Ishikawa (cell line): ENCODE measurements at regions not wholly inside any gene's neighbourhood (a gene's known extent, or its start where the extent isn't known, plus 50 kb on each side); places are given as distances from the start of the nearest gene placed in this dataset.

ENCODE experiments used
- CEBPB ChIP-seq: IDR thresholded peaks from 2 replicates; pipeline ENCODE4 v1.6.1; 2012
- CREB1 ChIP-seq: IDR thresholded peaks from 2 replicates; pipeline ENCODE4 v1.6.1; 2012; ENCODE audit warnings: low read depth
- EGR1 ChIP-seq: IDR thresholded peaks from 2 replicates; pipeline ENCODE4 v1.6.1; 2012
- EP300 ChIP-seq: IDR thresholded peaks from 2 replicates; pipeline ENCODE4 v1.6.1; 2012; ENCODE audit warnings: borderline replicate concordance
- FOXM1 ChIP-seq: IDR thresholded peaks from 2 replicates; pipeline ENCODE4 v1.6.1; 2012; ENCODE audit warnings: low read depth, borderline replicate concordance
- NFIC ChIP-seq: IDR thresholded peaks from 2 replicates; pipeline ENCODE4 v1.6.1; 2012
- RAD21 ChIP-seq: IDR thresholded peaks from 2 replicates; pipeline ENCODE4 v1.6.1; 2012; ENCODE audit warnings: low read depth
- TAF1 ChIP-seq: IDR thresholded peaks from 2 replicates; pipeline ENCODE4 v1.6.1; 2012; ENCODE audit warnings: low read depth, mild to moderate bottlenecking
- TCF12 ChIP-seq: IDR thresholded peaks from 2 replicates; pipeline ENCODE4 v1.6.1; 2012; ENCODE audit warnings: low read depth
- TEAD4 ChIP-seq: IDR thresholded peaks from 2 replicates; pipeline ENCODE4 v1.6.1; 2012
- YY1 ChIP-seq: IDR thresholded peaks from 2 replicates; pipeline ENCODE4 v1.6.1; 2012; ENCODE audit warnings: low read depth
- ZBTB7A ChIP-seq: IDR thresholded peaks from 2 replicates; pipeline ENCODE4 v1.6.1; 2012; ENCODE audit warnings: low read depth
- TF ChIP-seq, protein P1 (sequence below): IDR thresholded peaks from 2 replicates; pipeline ENCODE4 v1.6.1; 2012
- TF ChIP-seq, protein P2 (sequence below): IDR thresholded peaks from 2 replicates; pipeline ENCODE4 v1.6.1; 2012
- TF ChIP-seq, protein P3 (sequence below): IDR thresholded peaks from 2 replicates; pipeline ENCODE4 v1.6.1; 2012; ENCODE audit warnings: low read depth, mild to moderate bottlenecking

DNA sequence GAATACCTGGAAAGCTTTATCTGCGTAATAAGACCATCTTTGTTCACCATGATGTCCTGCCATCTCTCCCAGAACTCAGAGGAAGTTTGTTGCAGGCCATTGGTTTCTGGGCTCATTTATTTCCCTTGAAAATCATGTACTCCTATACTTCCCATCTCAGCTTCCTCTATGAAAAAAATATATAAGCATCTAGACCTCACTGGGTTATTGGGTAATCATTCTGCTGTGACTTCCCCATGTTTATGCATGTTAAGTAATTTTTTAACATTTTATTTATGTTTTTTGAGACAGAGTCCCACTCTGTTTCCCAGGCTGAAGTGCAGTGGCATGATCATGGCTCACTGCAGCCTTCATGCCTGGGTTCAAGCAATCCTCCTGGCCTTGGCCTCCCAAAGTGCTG is 184.5 kb downstream of the ZPLD1 start:
- TF ChIP-seq RAD21 (no peak), TEAD4 (no peak), CEBPB (no peak), EP300 (no peak), TCF12 (no peak), EGR1 (no peak), FOXM1 (no peak), CREB1 (no peak), ZBTB7A (no peak), TAF1 (no peak), NFIC (no peak), YY1 (no peak)
- TF ChIP-seq, protein P1, sequence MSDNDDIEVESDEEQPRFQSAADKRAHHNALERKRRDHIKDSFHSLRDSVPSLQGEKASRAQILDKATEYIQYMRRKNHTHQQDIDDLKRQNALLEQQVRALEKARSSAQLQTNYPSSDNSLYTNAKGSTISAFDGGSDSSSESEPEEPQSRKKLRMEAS = no peak
- TF ChIP-seq, protein P2, sequence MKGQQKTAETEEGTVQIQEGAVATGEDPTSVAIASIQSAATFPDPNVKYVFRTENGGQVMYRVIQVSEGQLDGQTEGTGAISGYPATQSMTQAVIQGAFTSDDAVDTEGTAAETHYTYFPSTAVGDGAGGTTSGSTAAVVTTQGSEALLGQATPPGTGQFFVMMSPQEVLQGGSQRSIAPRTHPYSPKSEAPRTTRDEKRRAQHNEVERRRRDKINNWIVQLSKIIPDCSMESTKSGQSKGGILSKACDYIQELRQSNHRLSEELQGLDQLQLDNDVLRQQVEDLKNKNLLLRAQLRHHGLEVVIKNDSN = no peak

DNA sequence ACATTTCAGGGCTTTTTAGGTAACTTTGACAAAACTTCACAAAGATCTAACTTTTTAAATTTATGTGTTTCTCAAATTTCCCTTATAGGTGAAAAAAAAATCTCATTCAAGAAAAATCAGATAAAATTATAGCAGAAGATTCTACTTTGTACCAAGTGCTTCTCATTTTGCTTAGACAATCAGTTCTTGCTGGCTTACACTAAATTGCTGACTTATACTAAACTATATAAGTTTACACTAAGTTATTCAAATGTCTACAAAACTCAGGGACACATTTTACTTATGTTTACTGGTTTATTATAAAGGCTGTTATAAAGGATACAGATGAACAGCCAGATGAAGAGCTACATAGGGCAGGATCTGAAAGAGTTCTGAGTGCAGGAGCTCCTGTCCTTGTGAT is 195.1 kb downstream of the ZPLD1 start:
- TF ChIP-seq TEAD4 (no peak), NFIC (no peak), TCF12 (no peak), FOXM1 (no peak), EGR1 (no peak), RAD21 (no peak), TAF1 (no peak), ZBTB7A (no peak), CREB1 (no peak), CEBPB (no peak), EP300 (no peak), YY1 (no peak)
- TF ChIP-seq, protein P2 = no peak
- TF ChIP-seq, protein P1 = no peak
- TF ChIP-seq, protein P3, sequence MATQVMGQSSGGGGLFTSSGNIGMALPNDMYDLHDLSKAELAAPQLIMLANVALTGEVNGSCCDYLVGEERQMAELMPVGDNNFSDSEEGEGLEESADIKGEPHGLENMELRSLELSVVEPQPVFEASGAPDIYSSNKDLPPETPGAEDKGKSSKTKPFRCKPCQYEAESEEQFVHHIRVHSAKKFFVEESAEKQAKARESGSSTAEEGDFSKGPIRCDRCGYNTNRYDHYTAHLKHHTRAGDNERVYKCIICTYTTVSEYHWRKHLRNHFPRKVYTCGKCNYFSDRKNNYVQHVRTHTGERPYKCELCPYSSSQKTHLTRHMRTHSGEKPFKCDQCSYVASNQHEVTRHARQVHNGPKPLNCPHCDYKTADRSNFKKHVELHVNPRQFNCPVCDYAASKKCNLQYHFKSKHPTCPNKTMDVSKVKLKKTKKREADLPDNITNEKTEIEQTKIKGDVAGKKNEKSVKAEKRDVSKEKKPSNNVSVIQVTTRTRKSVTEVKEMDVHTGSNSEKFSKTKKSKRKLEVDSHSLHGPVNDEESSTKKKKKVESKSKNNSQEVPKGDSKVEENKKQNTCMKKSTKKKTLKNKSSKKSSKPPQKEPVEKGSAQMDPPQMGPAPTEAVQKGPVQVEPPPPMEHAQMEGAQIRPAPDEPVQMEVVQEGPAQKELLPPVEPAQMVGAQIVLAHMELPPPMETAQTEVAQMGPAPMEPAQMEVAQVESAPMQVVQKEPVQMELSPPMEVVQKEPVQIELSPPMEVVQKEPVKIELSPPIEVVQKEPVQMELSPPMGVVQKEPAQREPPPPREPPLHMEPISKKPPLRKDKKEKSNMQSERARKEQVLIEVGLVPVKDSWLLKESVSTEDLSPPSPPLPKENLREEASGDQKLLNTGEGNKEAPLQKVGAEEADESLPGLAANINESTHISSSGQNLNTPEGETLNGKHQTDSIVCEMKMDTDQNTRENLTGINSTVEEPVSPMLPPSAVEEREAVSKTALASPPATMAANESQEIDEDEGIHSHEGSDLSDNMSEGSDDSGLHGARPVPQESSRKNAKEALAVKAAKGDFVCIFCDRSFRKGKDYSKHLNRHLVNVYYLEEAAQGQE = no peak

DNA sequence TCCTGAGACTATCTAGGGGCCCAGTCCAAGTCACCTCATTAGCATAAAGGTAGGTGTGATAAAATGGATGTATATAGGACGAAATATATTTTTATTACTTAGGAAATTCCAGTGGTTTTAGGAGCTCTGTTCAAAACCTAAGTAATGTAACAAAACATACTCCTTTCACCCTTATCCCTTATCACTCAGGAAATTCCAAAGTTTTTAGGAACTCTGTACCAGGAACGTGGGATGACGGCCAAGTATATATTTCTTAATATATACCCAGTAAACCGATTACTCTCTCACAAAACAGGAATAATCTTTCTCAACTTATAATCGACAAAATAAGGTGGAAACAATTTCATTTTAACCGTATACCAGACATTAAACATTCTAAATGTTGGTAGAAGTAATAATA is 195.7 kb downstream of the ZPLD1 start:
- no peak for TF ChIP-seq RAD21
- TF ChIP-seq TCF12 = no peak
- TF ChIP-seq TEAD4 = no peak
- TF ChIP-seq, protein P1 = no peak
- TF ChIP-seq CEBPB = no peak
- no peak for TF ChIP-seq EP300
- TF ChIP-seq, protein P2 = no peak
- no peak for TF ChIP-seq TAF1

DNA sequence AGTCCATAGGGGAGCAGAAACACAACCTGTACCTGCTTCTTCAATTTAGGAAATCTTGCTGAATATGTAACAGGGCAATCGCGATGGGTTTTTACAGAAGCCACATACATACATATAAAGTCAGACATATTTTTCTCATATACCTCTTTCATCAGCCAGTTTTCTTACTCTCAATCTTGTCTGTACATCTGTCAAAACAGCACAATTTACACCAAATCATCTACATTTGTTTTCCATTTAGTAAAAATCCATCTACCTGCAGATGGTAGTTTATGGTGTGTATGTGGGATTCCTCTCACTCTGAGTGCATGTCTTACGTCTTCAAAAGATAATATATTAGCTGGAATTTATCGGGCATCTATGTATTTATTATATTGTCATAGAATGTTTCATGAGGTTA is 208.7 kb downstream of the ZPLD1 start:
- TF ChIP-seq TCF12 (no peak), TAF1 (no peak), YY1 (no peak), TEAD4 (no peak), RAD21 (no peak), EGR1 (no peak), CEBPB (no peak), CREB1 (no peak), FOXM1 (no peak), EP300 (no peak), ZBTB7A (no peak), NFIC (no peak)
- TF ChIP-seq, protein P1 = no peak
- TF ChIP-seq, protein P2 = no peak
- TF ChIP-seq, protein P3 = no peak

DNA sequence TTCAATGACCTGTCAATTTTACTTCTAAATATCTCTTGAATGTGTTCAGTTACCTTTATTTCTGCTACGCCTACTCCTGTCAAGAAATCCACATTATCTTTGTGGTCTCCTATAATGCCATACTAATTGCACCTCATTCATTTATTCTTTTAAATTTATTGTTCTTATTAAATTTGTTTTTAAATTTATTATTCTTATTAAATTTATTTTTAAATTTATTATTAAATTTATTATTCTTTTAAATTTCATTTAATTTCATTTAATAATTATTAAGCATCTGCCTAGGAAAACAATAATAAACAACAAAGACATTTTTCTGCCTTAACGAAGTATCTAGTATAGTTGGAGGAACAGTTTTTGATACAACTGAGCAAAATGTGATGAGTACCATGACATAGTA is 211.7 kb downstream of the ZPLD1 start:
- TF ChIP-seq ZBTB7A = no peak
- TF ChIP-seq, protein P1 = no peak
- no peak for TF ChIP-seq EP300
- no peak for TF ChIP-seq CEBPB
- TF ChIP-seq EGR1 = no peak
- TF ChIP-seq, protein P3 = no peak
- no peak for TF ChIP-seq TEAD4
